ENCODE measurements at regions not wholly inside any gene's neighbourhood (a gene's known extent, or its start where the extent isn't known, plus 50 kb on each side); places are given as distances from the start of the nearest gene placed in this dataset.

DNA sequence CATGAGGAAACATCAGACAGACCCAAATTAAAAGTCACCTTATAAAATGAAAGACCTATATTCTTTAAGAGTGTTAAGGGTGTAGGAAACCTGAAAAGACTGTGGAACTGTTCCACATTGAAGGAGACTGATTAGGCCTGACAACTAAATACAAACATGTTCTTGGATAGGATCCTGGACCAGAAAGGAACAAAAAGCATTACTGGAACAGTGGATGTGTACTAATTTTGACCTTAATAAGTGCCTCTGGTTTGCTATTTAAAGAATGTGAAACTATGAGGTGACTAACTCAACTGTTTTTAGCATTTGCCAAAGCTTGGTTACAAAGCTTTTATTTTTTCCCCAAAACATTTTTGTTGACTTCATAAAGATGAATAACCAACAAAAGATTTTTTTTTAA lies 340.6 kb downstream of the CAAP1 start:
- DNase-seq (ENCODE audit: extremely low read depth, low read depth), result no peak
- TF ChIP-seq, protein P1, sequence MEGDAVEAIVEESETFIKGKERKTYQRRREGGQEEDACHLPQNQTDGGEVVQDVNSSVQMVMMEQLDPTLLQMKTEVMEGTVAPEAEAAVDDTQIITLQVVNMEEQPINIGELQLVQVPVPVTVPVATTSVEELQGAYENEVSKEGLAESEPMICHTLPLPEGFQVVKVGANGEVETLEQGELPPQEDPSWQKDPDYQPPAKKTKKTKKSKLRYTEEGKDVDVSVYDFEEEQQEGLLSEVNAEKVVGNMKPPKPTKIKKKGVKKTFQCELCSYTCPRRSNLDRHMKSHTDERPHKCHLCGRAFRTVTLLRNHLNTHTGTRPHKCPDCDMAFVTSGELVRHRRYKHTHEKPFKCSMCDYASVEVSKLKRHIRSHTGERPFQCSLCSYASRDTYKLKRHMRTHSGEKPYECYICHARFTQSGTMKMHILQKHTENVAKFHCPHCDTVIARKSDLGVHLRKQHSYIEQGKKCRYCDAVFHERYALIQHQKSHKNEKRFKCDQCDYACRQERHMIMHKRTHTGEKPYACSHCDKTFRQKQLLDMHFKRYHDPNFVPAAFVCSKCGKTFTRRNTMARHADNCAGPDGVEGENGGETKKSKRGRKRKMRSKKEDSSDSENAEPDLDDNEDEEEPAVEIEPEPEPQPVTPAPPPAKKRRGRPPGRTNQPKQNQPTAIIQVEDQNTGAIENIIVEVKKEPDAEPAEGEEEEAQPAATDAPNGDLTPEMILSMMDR (IDR thresholded peaks at IDR 0.05; ENCODE audit: low read depth, low read length), result no peak

DNA sequence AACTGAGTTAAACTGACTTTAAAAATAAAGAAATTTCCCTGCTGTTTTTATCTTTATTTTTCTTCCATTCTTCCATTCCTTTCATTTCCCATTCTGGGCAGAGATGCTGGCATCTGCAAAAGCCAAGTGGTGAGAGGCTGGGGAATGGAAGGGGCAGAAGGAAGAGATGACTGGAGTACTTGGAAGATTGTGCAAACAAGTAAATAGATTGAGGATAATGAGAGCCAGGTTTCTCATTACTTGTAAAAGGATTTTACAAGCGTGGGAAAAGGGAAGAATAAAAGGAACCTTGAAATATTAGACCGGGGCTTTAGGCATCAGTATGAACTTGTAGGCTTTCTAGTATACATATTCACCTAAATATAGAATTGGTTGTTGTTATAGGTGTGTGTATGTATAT lies 341.2 kb downstream of the CAAP1 start:
- TF ChIP-seq, protein P1 (IDR thresholded peaks at IDR 0.05; ENCODE audit: low read depth, low read length), result no peak
- DNase-seq (ENCODE audit: extremely low read depth, low read depth), result no peak

DNA sequence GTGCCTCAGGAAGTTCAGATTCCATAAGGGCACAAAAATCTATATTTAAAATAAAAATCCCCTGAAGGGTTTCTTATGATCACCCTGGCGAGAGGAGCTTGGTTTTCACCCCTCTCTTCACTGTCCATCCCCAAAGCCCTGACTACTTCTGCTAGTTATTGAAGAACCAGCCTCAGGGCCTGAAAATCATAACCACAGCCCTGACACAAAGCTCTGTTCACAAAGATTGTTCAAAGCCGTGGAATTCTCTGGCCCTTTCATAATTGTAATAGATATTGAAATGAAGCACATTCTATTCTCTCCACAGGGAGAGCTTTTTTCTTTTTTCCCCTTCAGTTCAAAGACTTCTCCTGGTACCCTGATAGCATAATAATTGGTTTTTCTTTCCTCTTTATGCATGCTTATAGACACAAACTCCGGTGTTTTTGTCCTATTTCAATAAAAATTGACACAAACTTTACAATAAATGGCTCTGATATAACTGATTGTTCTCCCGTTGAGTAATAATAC lies 343.8 kb downstream of the CAAP1 start:
- TF ChIP-seq, protein P1 (IDR thresholded peaks at IDR 0.05; ENCODE audit: low read depth, low read length), result no peak
- DNase-seq (ENCODE audit: extremely low read depth, low read depth), result no peak

DNA sequence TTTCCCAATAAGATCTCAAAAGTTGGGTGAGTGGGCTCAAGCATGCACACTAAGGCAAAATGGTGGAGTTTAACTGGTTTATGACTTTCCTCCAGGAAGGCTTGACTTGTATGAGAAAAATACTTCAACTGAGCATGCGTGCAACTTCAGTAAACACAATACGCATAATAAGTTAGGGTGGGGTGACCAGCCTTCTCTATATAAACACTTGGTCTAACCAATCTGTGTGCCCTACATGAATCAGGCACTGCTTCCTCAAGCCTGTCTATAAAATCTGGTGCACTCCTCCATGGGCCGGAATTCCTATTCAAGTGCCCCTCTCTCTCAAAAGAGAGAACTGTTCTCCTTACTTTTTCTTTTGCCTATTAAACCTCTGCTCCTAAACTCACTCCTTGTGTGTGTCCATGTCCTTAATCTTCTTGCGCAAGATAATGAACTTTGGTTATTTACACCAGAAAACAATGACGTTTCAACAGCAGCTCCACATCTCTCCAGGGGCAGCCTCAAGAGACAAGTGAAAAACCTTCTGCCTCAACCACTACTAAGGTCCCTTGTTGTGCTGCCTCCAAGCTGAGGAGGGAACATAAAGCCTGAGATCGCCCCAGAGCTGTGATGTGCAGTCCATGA lies 352.6 kb downstream of the CAAP1 start:
- TF ChIP-seq, protein P1 (IDR thresholded peaks at IDR 0.05; ENCODE audit: low read depth, low read length), result no peak
- no peak for DNase-seq (ENCODE audit: extremely low read depth, low read depth)

DNA sequence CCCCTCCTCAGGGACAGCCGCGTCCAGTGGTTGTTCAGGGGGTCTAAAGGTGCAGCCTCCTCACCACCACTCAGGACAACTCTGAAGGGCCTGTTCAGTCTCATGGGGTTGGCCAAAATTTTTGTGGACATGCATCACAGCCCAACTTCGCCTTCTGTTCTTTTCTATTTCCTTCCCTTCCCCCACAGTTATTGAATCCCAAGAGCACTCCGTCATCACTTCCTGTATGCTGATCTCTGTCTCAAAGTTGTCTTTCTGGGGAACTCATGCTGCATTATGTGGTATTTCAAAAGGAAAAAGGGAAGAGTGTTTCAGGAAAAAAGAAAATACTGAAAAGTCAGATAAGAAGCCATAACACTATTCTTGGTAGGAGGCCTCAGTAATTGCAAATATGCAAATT lies 355.4 kb downstream of the CAAP1 start:
- TF ChIP-seq, protein P1 (IDR thresholded peaks at IDR 0.05; ENCODE audit: low read depth, low read length), result no peak
- DNase-seq (ENCODE audit: extremely low read depth, low read depth), result no peak

DNA sequence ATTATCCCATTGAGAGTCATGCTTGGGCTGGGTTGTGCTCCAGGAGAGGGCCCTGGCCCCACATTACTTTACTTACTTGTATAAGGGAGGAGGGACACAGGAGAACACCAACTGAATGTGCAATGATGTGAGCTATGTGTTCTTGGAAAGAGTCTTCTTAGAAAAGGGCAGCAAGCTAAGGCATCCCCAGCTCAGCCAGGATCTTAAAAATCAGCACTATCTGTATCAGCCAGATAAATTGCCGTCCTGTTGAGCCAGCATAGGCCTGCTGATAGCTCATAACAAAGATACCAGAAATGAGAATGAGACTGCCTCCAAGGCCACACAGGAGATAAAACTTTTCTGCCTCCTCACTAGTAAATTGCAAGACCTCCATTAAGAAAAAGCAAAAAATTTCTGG lies 357.5 kb downstream of the CAAP1 start:
- TF ChIP-seq, protein P1 (IDR thresholded peaks at IDR 0.05; ENCODE audit: low read depth, low read length), result no peak
- DNase-seq (ENCODE audit: extremely low read depth, low read depth), result no peak

DNA sequence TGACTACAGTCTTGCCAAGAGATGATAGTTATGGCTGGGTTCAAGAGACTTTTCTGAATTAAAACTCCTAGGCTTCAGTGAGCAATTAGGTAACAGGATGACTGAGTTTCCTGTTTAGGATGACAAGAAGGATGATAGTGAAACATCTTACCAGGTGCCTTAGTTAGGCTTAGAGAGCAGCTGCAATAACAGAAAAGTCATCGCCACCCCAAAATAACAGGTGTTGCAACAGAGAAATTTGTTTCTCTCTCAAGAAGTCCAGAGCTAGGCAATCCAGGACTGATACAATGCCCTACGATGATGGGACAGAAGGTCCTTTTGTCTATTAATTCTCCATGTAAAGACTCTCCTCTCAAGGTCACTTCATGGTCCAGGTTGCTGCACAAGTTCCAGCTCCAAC lies 361.8 kb downstream of the CAAP1 start:
- no peak for DNase-seq (ENCODE audit: extremely low read depth, low read depth)
- TF ChIP-seq, protein P1 (IDR thresholded peaks at IDR 0.05; ENCODE audit: low read depth, low read length), result no peak

All from AG09319 (cell line).